22Rv1 (cell line): ENCODE measurements at regions not wholly inside any gene's neighbourhood (a gene's known extent, or its start where the extent isn't known, plus 50 kb on each side); places are given as distances from the start of the nearest gene placed in this dataset.

Experiments used
- H3K27ac ChIP-seq: fragments of 450-650 bp; 2 replicates; pipeline ENCODE4 v1.5.1; 2017
- ZFX ChIP-seq: fragments of 450-650 bp; IDR thresholded peaks from 2 replicates; pipeline ENCODE4 v1.6.1; 2017; ENCODE audit warnings: antibody characterized with exemption, borderline replicate concordance
- TF ChIP-seq, protein P1 (sequence below): fragments of 450-650 bp; IDR thresholded peaks from 2 replicates; pipeline ENCODE4 v1.5.1; 2017; ENCODE audit warnings: mild to moderate bottlenecking

- no peak overlapping the region for H3K27ac ChIP-seq
- TF ChIP-seq, protein P1, sequence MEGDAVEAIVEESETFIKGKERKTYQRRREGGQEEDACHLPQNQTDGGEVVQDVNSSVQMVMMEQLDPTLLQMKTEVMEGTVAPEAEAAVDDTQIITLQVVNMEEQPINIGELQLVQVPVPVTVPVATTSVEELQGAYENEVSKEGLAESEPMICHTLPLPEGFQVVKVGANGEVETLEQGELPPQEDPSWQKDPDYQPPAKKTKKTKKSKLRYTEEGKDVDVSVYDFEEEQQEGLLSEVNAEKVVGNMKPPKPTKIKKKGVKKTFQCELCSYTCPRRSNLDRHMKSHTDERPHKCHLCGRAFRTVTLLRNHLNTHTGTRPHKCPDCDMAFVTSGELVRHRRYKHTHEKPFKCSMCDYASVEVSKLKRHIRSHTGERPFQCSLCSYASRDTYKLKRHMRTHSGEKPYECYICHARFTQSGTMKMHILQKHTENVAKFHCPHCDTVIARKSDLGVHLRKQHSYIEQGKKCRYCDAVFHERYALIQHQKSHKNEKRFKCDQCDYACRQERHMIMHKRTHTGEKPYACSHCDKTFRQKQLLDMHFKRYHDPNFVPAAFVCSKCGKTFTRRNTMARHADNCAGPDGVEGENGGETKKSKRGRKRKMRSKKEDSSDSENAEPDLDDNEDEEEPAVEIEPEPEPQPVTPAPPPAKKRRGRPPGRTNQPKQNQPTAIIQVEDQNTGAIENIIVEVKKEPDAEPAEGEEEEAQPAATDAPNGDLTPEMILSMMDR = no peak
- no peak for TF ChIP-seq ZFX
These were observed 1201.8 kb upstream of the EPHA6 start for GRCh38 chr3:95612611-95613010.

DNA sequence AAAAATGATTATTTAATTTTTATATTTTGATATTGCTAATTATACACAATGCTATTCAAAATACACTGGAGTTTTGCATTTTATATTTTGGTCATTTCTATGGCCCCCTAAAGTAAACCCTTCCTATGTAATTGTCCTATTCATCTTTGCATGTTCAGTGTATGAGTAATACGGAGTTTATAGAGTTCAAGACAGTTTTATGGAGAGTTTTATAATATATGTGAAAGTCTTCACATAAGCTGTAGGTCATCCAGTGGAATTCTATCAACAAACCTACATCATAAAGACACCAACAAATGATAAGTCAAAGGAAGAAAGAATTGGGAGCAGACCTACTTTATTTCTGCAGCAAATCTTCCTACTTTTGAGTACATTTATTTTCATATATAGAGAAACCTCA is 1200.4 kb upstream of the EPHA6 start:
- TF ChIP-seq, protein P1 = no peak
- TF ChIP-seq ZFX = no peak
- no peak overlapping the region for H3K27ac ChIP-seq

GRCh38 chr3:95615592-95616310 is 1198.6 kb upstream of the EPHA6 start:
- TF ChIP-seq ZFX = no peak
- TF ChIP-seq, protein P1 = no peak

GRCh38 chr3:95626107-95626506 is 1188.3 kb upstream of the EPHA6 start:
- H3K27ac ChIP-seq = no peak overlapping the region
- TF ChIP-seq, protein P1 = no peak
- TF ChIP-seq ZFX = no peak

More at GRCh38 chr3:95615592-95616310, 1198.6 kb upstream of the EPHA6 start:
- no peak overlapping the region for H3K27ac ChIP-seq

- TF ChIP-seq, protein P1 = no peak
- TF ChIP-seq ZFX = no peak
- H3K27ac ChIP-seq = no peak overlapping the region
These were observed 1187.1 kb upstream of the EPHA6 start for GRCh38 chr3:95627293-95627692.

- TF ChIP-seq ZFX = no peak
- TF ChIP-seq, protein P1 = no peak
- no peak overlapping the region for H3K27ac ChIP-seq
These were observed 1186.7 kb upstream of the EPHA6 start for GRCh38 chr3:95627697-95628096.

GRCh38 chr3:95629802-95630201 is 1184.6 kb upstream of the EPHA6 start:
- H3K27ac ChIP-seq = no peak overlapping the region
- no peak for TF ChIP-seq ZFX
- TF ChIP-seq, protein P1 = no peak
